GM12878 (cell line): ENCODE measurements at regions not wholly inside any gene's neighbourhood (a gene's known extent, or its start where the extent isn't known, plus 50 kb on each side); places are given as distances from the start of the nearest gene placed in this dataset.

Source experiments
- ATAC-seq: fragments of 200-7000 bp; cut with Tn5 transposase; 3 replicates; pipeline ENCODE4 v1.9.1; 2020; ENCODE audit warnings: mild to moderate bottlenecking, moderate library complexity
- BruUV-seq: library from RNA; stranded (reverse); fragments of 400-500 nt; replicated peaks from 2 replicates; lab custom pipeline; 2021; lab: Mats Ljungman, UMichigan
- CTCF ChIA-PET: fragments of 300-600 bp; sonication (Branson Sonifier 250); formaldehyde crosslinking; extraction: SDS; loops from one replicate; lab custom pipeline; 2021; ENCODE audit warnings: inconsistent platforms; lab: Yijun Ruan, JAX
- POLR2A ChIA-PET: fragments of 350-600 bp; formaldehyde crosslinking; extraction: SDS; loops from one replicate; lab custom pipeline; 2021; ENCODE audit warnings: inconsistent platforms; lab: Charles Lee
- RAD21 ChIA-PET: fragments of 300-600 bp; sonication (Branson Sonifier 250); formaldehyde crosslinking; loops from one replicate; lab custom pipeline; 2023; ENCODE audit warnings: antibody characterized with exemption; ENCODE audit not compliant: unreplicated experiment; lab: Charles Lee
- SMC1A ChIA-PET: fragments of 300-600 bp; sonication (Branson Sonifier 250); formaldehyde crosslinking; loops from one replicate; lab custom pipeline; 2023; ENCODE audit not compliant: unreplicated experiment, uncharacterized antibody; lab: Charles Lee
- DNase-seq: peaks from one replicate; pipeline ENCODE4 v3.0.0-alpha.2; 2011; ENCODE audit warnings: low read depth, low spot score
- FAIRE-seq: peaks from 3 replicates; lab custom pipeline; 2011; peaks lifted over from hg19 to GRCh38; lab: Jason Lieb, UNC
- H2AFZ ChIP-seq: 2 replicates; pipeline ENCODE4 v1.6.0; 2011; ENCODE audit warnings: low read depth, low read length, control low read depth; ENCODE audit not compliant: control insufficient read depth
- H3K27ac ChIP-seq: 2 replicates; pipeline ENCODE4 v1.5.1; 2011; ENCODE audit warnings: control low read depth; ENCODE audit not compliant: control insufficient read depth, insufficient read depth
- H3K27me3 ChIP-seq, 2 experiments: replicated peaks in 1 of 2; 2 replicates each; pipeline versions ENCODE4 v1.6.0 to v1.6.1; 2011; ENCODE audit warnings: low read length in 1 of 2; ENCODE audit not compliant: control insufficient read depth in 2 of 2, insufficient read depth in 2 of 2
- H3K36me3 ChIP-seq, 2 experiments: 2 replicates each; pipeline ENCODE4 v1.5.1; 2011; ENCODE audit warnings: low read length in 1 of 2; ENCODE audit not compliant: control insufficient read depth in 2 of 2, insufficient read depth in 2 of 2
- H3K4me1 ChIP-seq: 2 replicates; pipeline ENCODE4 v1.6.1; 2011; ENCODE audit warnings: mild to moderate bottlenecking, low read length, moderate library complexity, mixed read lengths; ENCODE audit not compliant: control insufficient read depth, insufficient read depth
- H3K4me2 ChIP-seq: 2 replicates; pipeline ENCODE4 v1.6.0; 2011; ENCODE audit warnings: control low read depth; ENCODE audit not compliant: control insufficient read depth, insufficient read depth
- H3K4me3 ChIP-seq: fragments of 200-600 bp; sonication (generic); 2 replicates; pipeline ENCODE4 v1.5.1; 2016
- H3K79me2 ChIP-seq: 2 replicates; pipeline ENCODE4 v1.6.0; 2011; ENCODE audit warnings: low read length; ENCODE audit not compliant: control insufficient read depth, insufficient read depth
- H3K9ac ChIP-seq: 2 replicates; pipeline ENCODE4 v1.8.0; 2011; ENCODE audit warnings: low read length, control low read depth, mixed read lengths; ENCODE audit not compliant: control insufficient read depth, insufficient read depth
- H3K9me3 ChIP-seq: replicated peaks from 3 replicates; pipeline ENCODE4 v1.5.1; 2011; ENCODE audit warnings: mild to moderate bottlenecking, low read length; ENCODE audit not compliant: control insufficient read depth, insufficient read depth
- H4K20me1 ChIP-seq: 2 replicates; pipeline ENCODE4 v1.6.0; 2011; ENCODE audit not compliant: control insufficient read depth, insufficient read depth
- ASH2L ChIP-seq: fragments of 300-600, 200-600 bp; sonication (generic); IDR thresholded peaks from 2 replicates; pipeline ENCODE4 v1.6.1; 2017; ENCODE audit warnings: low read depth, mild to moderate bottlenecking, borderline replicate concordance
- CBX3 ChIP-seq: fragments of 200-600 bp; sonication (generic); IDR thresholded peaks from 2 replicates; pipeline ENCODE4 v1.6.1; 2016; ENCODE audit warnings: low read depth, borderline replicate concordance
- CBX5 ChIP-seq: sonication (generic); IDR thresholded peaks from 2 replicates; pipeline ENCODE4 v1.6.1; 2016; ENCODE audit warnings: low read depth, moderate library complexity, mild to moderate bottlenecking, inconsistent platforms
- CTCF ChIP-seq, 3 experiments: IDR thresholded peaks in 2 of 3; conservative IDR thresholded peaks in 1 of 3; 2 replicates each; pipeline ENCODE4 v1.5.1; 2011; ENCODE audit warnings: low read depth in 3 of 3, low read length in 3 of 3, mild to moderate bottlenecking in 3 of 3, control low read depth in 2 of 3, moderate library complexity in 2 of 3, inconsistent platforms in 1 of 3, mixed read lengths in 1 of 3; ENCODE audit not compliant: control insufficient read depth in 2 of 3, insufficient read depth in 1 of 3; ENCODE audit errors: extremely low read depth in 1 of 3
- EP300 ChIP-seq, 2 experiments: fragments of 150-350 bp in 1 of 2; IDR thresholded peaks; 2 replicates each; pipeline ENCODE4 v1.6.1; 2011 to 2012; ENCODE audit warnings: low read depth in 2 of 2, low read length in 2 of 2, borderline replicate concordance in 1 of 2, improper control_type of control experiment in 1 of 2, inconsistent platforms in 1 of 2; ENCODE audit not compliant: control insufficient read depth in 1 of 2
- KLF5 ChIP-seq: fragments of 450-650 bp; IDR thresholded peaks from 2 replicates; pipeline ENCODE4 v1.6.1; 2014; ENCODE audit warnings: mild to moderate bottlenecking; ENCODE audit not compliant: partially characterized antibody
- MYC ChIP-seq: IDR thresholded peaks from 2 replicates; pipeline ENCODE4 v1.6.1; 2011; ENCODE audit warnings: mild to moderate bottlenecking, low read length, moderate library complexity, inconsistent platforms; ENCODE audit not compliant: insufficient read depth, insufficient replicate concordance, insufficient read length, severe bottlenecking
- NR2C2 ChIP-seq: IDR thresholded peaks from 2 replicates; pipeline ENCODE4 v1.6.1; 2011; ENCODE audit warnings: borderline replicate concordance, low read depth; ENCODE audit not compliant: control insufficient read depth, insufficient read length
- PAX5 ChIP-seq: IDR thresholded peaks from 2 replicates; pipeline ENCODE4 v1.6.1; 2011; ENCODE audit warnings: low read depth, low read length, borderline replicate concordance
- PBX3 ChIP-seq: IDR thresholded peaks from 2 replicates; pipeline ENCODE4 v1.6.1; 2011; ENCODE audit warnings: mild to moderate bottlenecking, low read depth, low read length, moderate library complexity; ENCODE audit not compliant: insufficient replicate concordance
- RELB ChIP-seq: fragments of 450-650 bp; IDR thresholded peaks from 2 replicates; pipeline ENCODE4 v1.6.1; 2017; ENCODE audit warnings: low read depth, mild to moderate bottlenecking, moderate library complexity
- REST ChIP-seq: IDR thresholded peaks from 2 replicates; pipeline ENCODE4 v1.6.1; 2012; ENCODE audit warnings: mild to moderate bottlenecking, low read depth, low read length
- SMAD1 ChIP-seq: fragments of 450-650 bp; IDR thresholded peaks from 2 replicates; pipeline ENCODE4 v1.6.1; 2018; ENCODE audit warnings: mild to moderate bottlenecking, low read depth; ENCODE audit not compliant: partially characterized antibody
- SMC3 ChIP-seq: IDR thresholded peaks from 2 replicates; pipeline ENCODE4 v1.6.1; 2011; ENCODE audit warnings: low read length, improper control_type of control experiment, borderline replicate concordance
- ZNF384 ChIP-seq: IDR thresholded peaks from 2 replicates; pipeline ENCODE4 v1.6.1; 2012; ENCODE audit warnings: low read depth, mild to moderate bottlenecking, low read length, improper control_type of control experiment, borderline replicate concordance
- ZNF622 ChIP-seq: fragments of 450-650 bp; IDR thresholded peaks from 2 replicates; pipeline ENCODE4 v1.6.1; 2017; ENCODE audit warnings: mild to moderate bottlenecking, inconsistent platforms
- WGBS: methylation state at CpG from one replicate; pipeline ENCODE4 v1.1.6; 2016; ENCODE audit warnings: low lambda C conversion rate; ENCODE audit not compliant: insufficient replicate concordance, insufficient coverage; ENCODE audit errors: missing lambda C conversion rate; 5-methylcytosine and 5-hydroxymethylcytosine counted together
- in situ Hi-C: fragments of 300-500 bp; cut with MboI; formaldehyde crosslinking; loops from 9 replicates; pipeline ENCODE4 v1.14.3; 2018; ENCODE audit warnings: mixed read lengths
- intact Hi-C: fragments of 100-400 bp; cut with micrococcal nuclease; formaldehyde crosslinking; loops from one replicate; pipeline ENCODE4 v1.14.2; 2022; ENCODE audit not compliant: unreplicated experiment

GRCh38 chr16:72278301-72278700 is 106.3 kb upstream of the PMFBP1 start:
- in situ Hi-C loops = no loop called here
- CTCF ChIA-PET = interaction anchor here (1.5 kb wide), 1 partner anchor 15 kb away, joined by 4 read pairs; no protein-coding TSS in a partner anchor
- TF ChIP-seq CBX3 (no peak), EP300 (IDR thresholded peaks at IDR 0.05; ENCODE audit: borderline replicate concordance in 1 of 2, control insufficient read depth in 1 of 2, low read depth in 2 of 2, low read length in 2 of 2) (no peak), ZNF622 (no peak), ZNF384 (no peak), KLF5 (no peak), CTCF (IDR thresholded peaks at IDR 0.05 in 2 of 3, conservative IDR thresholded peaks at IDR 0.05 in 1 of 3; ENCODE audit: control insufficient read depth in 2 of 3, extremely low read depth in 1 of 3, insufficient read depth in 1 of 3, low read depth in 3 of 3, low read length in 3 of 3) (no peak), PAX5 (no peak), RELB (no peak), ASH2L (no peak), REST (no peak), CBX5 (no peak), SMAD1 (no peak), MYC (no peak), SMC3 (no peak), NR2C2 (no peak), PBX3 (no peak)

More at GRCh38 chr16:72278301-72278700, 106.3 kb upstream of the PMFBP1 start:
- H3K4me3 ChIP-seq = no peak overlapping the region
- H3K27ac ChIP-seq = no peak overlapping the region
- no peak overlapping the region for H3K9ac ChIP-seq
- intact Hi-C loops = no loop called here
- no peaks in the 10 kb centered on the region for H4K20me1 ChIP-seq
- ATAC-seq = no peak
- no TSS peak for BruUV-seq
- no peak overlapping the region for H2AFZ ChIP-seq
- 87% methylated on average over 3 of the region's 3 CpGs for WGBS
- H3K79me2 ChIP-seq = no peaks in the 10 kb centered on the region
- no peaks in the 10 kb centered on the region for H3K9me3 ChIP-seq
- no peaks in the 10 kb centered on the region for H3K36me3 ChIP-seq
- POLR2A ChIA-PET = no interaction called here
- FAIRE-seq = no peak
- no peak overlapping the region for H3K4me2 ChIP-seq
- DNase-seq = no peak
- RAD21 ChIA-PET = no interaction called here
- H3K4me1 ChIP-seq = no peaks in the 10 kb centered on the region
- no peaks in the 10 kb centered on the region for H3K27me3 ChIP-seq
- SMC1A ChIA-PET = interaction anchor here (0.6 to 1.0 kb wide), 2 partner anchors 10 to 216 kb away, joined by 3 read pairs; no protein-coding TSS in a partner anchor
